ENCODE measurements at regions not wholly inside any gene's neighbourhood (a gene's known extent, or its start where the extent isn't known, plus 50 kb on each side); places are given as distances from the start of the nearest gene placed in this dataset.
"Not testable (repeated sequence)": the region's sequence is repeated elsewhere in the genome, so short reads cannot be mapped to it uniquely, and the experiment has no call there.

GRCh38 chr4:95898226-95898625, 58.3 kb downstream of the PDHA2 start:
- H3K4me3 ChIP-seq (ENCODE audit: low read length) = no peak overlapping the region
- no peak for DNase-seq (ENCODE audit: low read depth, low spot score)

DNA sequence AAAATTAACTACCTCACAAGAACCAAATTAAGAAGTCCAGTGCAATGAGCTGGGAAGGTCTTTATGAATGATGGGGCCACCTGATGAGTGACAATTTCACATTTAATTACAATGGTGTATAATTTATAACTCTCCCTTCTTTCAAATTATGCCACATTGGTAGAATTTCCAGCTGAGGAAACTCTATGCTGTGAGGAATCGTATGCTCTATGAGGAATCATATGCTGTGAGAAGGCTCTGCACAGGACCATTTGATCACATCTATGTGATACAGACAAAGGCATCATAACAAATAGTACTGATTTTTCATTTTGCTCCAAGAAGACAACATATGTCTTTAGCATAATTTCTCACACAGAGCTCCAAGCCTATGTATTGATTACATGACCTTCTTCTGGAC, 69.3 kb downstream of the PDHA2 start:
- H3K4me3 ChIP-seq (ENCODE audit: low read length) = no peak overlapping the region
- DNase-seq (ENCODE audit: low read depth, low spot score) = no peak

- H3K4me3 ChIP-seq (ENCODE audit: low read length) = no peak overlapping the region
- DNase-seq (ENCODE audit: low read depth, low spot score) = no peak
Observed at GRCh38 chr4:95910749-95911148, 70.9 kb downstream of the PDHA2 start.

DNA sequence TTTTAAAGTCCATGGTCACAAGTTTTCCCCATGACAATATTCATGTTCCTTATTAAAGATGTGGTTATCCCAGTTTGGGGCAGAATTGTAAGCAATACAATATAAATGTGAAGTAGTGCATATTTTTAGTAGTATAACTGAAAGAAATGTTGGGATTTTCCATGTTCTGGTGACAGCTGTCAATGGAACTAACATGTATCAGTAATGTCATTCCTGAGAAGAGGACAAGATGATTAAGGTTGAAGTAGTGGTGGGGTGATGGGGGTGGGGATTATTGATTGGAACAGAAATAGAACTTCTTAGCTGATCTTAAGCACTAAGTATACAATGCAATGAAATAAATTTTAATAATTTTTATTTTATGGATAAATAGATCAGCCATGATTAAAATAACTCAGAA, 81.6 kb downstream of the PDHA2 start:
- no peak for DNase-seq (ENCODE audit: low read depth, low spot score)
- no peak overlapping the region for H3K4me3 ChIP-seq (ENCODE audit: low read length)

DNA sequence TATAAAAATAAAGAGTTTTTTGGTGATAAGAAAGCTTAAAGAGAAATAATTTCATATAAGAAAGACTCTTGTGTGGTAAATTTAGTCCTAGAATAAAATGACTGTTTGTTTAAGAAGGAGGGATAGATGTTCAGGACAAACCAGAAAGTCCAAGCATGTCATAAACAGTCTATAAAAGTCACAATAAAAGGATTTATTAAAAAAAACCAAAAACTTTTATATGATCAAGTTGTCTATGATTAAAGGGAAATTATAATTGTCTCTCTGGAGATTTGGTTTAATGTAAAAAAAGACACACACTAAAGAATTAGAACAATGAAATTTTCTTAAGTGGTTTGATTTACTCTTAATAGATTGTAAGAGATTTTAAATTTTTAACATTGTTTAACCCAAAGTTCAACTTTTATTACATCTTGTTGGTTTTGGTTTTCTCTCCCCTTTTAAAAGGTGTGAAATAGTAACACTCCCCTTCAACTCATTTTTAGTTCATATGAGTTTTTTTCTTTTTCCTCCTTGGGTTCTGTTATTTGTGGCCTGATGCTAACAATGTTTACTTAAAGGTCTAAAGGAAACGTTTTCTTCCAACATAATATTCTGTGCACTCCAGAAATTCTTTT, 89.7 kb downstream of the PDHA2 start:
- DNase-seq (ENCODE audit: low read depth, low spot score) = peak; percentile 18
- no peak overlapping the region for H3K4me3 ChIP-seq (ENCODE audit: low read length)

GRCh38 chr4:95939141-95939540, 99.2 kb downstream of the PDHA2 start:
- H3K4me3 ChIP-seq (ENCODE audit: low read length) = no peak overlapping the region
- DNase-seq (ENCODE audit: low read depth, low spot score) = no peak

GRCh38 chr4:95949136-95949765, 109.4 kb downstream of the PDHA2 start:
- H3K4me3 ChIP-seq (ENCODE audit: low read length) = no peak overlapping the region
- DNase-seq (ENCODE audit: low read depth, low spot score) = no peak

DNA sequence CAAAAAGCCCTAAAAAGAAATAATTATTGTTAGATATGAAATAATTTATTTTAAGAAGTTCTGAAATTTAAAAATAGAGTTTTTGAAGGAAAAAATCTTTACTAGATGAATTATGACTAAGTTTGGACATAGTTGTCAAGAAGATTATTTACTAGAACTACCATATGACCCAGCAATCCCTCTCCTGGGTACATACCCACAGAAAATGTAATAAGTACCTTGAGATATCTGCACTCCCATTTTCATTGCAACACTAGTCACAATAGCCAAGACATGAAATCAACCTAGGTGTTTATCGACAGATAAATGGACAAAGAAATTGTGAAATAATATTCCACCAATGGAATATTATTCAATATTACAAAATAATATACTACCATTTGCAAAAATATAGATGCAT, 109.9 kb downstream of the PDHA2 start:
- no peak overlapping the region for H3K4me3 ChIP-seq (ENCODE audit: low read length)

DNA sequence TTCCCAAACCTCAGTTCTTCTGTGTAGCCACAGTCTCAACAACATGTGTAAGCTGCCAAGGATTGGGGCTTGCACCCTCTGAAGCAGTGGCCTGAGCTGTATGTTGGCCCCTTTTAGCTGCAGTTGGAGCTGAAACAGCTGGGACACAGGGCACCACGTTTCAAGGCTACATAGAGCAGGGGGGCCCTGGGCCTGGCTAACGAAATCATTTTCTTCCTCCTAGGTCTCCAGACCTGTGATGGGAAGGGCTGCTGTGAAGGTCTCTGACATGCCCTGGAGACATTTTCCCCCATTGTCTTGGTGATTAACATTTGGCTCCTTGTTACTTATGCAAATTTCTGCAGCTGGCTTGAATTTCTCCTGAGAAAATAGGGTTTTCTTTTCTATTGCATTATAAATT, 112.6 kb downstream of the PDHA2 start:
- not testable (repeated sequence) for H3K4me3 ChIP-seq (ENCODE audit: low read length); DNase-seq (ENCODE audit: low read depth, low spot score)

More for the DNA sequence above, 109.9 kb downstream of the PDHA2 start:
- no peak for DNase-seq (ENCODE audit: low read depth, low spot score)

- no peak for DNase-seq (ENCODE audit: low read depth, low spot score)
Observed at GRCh38 chr4:95956094-95956493, 116.2 kb downstream of the PDHA2 start.

DNA sequence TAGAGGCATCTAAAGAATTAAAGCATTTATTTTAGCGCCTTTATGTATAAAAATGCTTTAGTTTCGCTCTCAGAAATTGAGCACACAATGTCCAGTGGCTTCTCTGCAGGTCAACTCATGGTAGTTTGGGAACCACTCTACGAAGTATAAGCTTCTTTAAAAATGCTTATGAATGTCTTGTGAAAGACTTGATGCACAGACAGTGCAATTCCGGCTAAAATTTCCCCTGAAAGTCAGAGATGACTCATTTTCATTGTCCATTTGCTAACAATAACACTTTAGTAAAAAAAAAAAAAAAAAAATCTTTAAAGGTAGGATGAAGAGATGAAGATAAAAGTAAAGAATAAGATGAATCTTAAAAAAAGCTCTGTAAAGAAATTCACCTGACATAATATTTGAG, 117.2 kb downstream of the PDHA2 start:
- H3K4me3 ChIP-seq (ENCODE audit: low read length) = no peak overlapping the region
- DNase-seq (ENCODE audit: low read depth, low spot score) = no peak

More at GRCh38 chr4:95956094-95956493, 116.2 kb downstream of the PDHA2 start:
- H3K4me3 ChIP-seq (ENCODE audit: low read length) = no peak overlapping the region

DNA sequence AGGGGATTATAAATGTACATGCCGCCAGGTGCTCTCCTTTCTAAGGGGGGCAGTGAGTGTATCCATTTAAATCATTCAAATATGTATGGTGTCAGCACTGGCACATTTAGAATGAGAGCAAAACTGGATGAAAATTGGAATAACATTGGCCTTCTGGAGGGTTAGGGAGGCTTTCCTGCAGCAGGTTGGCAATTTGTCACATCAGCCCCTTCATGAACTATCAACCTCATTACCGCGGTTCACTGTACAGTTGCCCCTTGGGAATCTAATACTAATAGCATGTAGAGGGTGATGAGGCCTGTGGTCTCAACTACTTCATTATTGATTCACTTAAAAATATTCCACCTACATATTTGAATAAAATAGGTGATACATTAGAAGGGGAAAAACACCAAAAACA, 117.9 kb downstream of the PDHA2 start:
- DNase-seq (ENCODE audit: low read depth, low spot score) = no peak

GRCh38 chr4:95959182-95959581, 119.3 kb downstream of the PDHA2 start:
- no peak for DNase-seq (ENCODE audit: low read depth, low spot score)
- H3K4me3 ChIP-seq (ENCODE audit: low read length) = no peak overlapping the region

More for the DNA sequence above, 117.9 kb downstream of the PDHA2 start:
- H3K4me3 ChIP-seq (ENCODE audit: low read length) = no peak overlapping the region

- DNase-seq (ENCODE audit: low read depth, low spot score) = no peak
- H3K4me3 ChIP-seq (ENCODE audit: low read length) = no peak overlapping the region
Observed at GRCh38 chr4:95959633-95960032, 119.7 kb downstream of the PDHA2 start.

DNA sequence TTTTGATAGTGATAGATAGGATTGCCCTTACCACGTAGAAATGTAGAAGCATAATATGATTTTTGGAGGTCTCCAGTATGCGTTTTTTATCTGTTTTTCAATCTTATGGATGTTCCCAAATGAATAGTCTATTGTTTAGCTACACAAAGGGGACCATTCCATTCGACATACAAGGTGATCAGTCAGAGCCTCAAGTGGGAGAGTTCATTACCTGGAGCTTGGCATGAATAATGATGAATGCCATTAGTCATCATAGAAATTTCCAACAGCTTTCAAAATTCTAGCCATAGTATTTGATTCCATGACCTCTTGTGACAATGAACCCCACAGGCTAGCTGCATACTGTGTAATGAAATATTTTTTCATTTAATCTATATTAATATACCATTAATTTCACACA, 123.6 kb downstream of the PDHA2 start:
- H3K4me3 ChIP-seq (ENCODE audit: low read length) = no peak overlapping the region
- no peak for DNase-seq (ENCODE audit: low read depth, low spot score)

GRCh38 chr4:95979961-95980876, 140.3 kb downstream of the PDHA2 start:
- DNase-seq (ENCODE audit: low read depth, low spot score) = no peak
- no peak overlapping the region for H3K4me3 ChIP-seq (ENCODE audit: low read length)

DNA sequence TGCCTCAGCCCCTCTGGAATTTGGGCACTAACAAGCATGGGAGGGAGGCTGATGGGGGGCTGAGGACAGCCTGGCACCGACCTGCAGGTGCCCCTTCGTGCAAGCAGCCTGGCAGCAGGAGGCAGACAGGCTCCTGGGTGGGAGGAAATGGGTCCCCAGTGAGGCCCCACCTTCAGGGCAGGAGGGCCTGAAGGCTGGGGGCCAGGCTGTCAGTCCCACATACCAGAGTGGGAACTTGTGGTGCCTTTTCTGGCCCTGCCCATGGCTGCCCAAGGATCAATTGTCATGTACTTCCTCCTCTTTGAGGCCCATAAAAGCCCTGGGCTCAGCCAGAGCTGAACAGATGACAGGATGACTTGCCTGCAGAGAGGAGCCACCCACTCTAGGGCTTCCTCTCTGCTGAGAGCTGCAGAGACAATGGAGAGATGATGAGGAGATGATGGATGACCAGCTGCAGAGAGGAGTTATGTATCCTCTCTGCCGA, 141.0 kb downstream of the PDHA2 start:
- DNase-seq (ENCODE audit: low read depth, low spot score) = no peak
- no peak overlapping the region for H3K4me3 ChIP-seq (ENCODE audit: low read length)

GRCh38 chr4:95981591-95981990, 141.7 kb downstream of the PDHA2 start:
- H3K4me3 ChIP-seq (ENCODE audit: low read length) = no peak overlapping the region
- no peak for DNase-seq (ENCODE audit: low read depth, low spot score)

- H3K4me3 ChIP-seq (ENCODE audit: low read length) = no peak overlapping the region
- no peak for DNase-seq (ENCODE audit: low read depth, low spot score)
Observed at GRCh38 chr4:95982516-95982915, 142.6 kb downstream of the PDHA2 start.

DNA sequence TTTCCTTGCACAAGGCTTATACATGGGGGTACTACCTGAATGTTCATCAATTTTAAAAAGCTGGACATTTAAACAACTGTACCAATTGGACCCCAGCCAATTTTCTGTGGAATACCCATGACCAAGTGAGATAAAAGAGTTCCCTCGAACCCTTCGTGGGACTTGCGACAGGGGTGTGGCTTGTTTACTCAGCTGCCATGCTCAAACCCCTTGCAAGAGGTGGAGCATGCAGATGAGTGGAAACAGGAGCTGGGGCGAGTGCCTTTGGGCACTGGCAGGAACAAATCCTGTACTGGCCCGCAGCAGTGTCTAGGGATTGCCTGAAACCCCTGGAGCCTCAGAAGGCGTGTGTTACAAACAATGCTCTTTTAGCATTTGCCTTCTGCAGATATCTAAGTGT, 144.2 kb downstream of the PDHA2 start:
- no peak overlapping the region for H3K4me3 ChIP-seq (ENCODE audit: low read length)
- DNase-seq (ENCODE audit: low read depth, low spot score) = no peak

All from Jurkat, Clone E6-1 (cell line).